Neural progenitor cell (in vitro differentiated cells): ENCODE measurements at regions not wholly inside any gene's neighbourhood (a gene's known extent, or its start where the extent isn't known, plus 50 kb on each side); places are given as distances from the start of the nearest gene placed in this dataset.

Source experiments
- EZH2phosphoT487 ChIP-seq: fragments of 200-600 bp; sonication (generic); IDR thresholded peaks from 2 replicates; pipeline ENCODE4 v1.6.1; 2017; ENCODE audit warnings: antibody characterized with exemption
- TF ChIP-seq, protein P1 (sequence below): fragments of 200-600 bp; sonication (generic); IDR thresholded peaks from 2 replicates; pipeline ENCODE4 v1.5.1; 2017; ENCODE audit warnings: antibody characterized with exemption, mild to moderate bottlenecking

GRCh38 chr1:187241971-187242370 is 413.2 kb downstream of the PLA2G4A start:
- TF ChIP-seq, protein P1, sequence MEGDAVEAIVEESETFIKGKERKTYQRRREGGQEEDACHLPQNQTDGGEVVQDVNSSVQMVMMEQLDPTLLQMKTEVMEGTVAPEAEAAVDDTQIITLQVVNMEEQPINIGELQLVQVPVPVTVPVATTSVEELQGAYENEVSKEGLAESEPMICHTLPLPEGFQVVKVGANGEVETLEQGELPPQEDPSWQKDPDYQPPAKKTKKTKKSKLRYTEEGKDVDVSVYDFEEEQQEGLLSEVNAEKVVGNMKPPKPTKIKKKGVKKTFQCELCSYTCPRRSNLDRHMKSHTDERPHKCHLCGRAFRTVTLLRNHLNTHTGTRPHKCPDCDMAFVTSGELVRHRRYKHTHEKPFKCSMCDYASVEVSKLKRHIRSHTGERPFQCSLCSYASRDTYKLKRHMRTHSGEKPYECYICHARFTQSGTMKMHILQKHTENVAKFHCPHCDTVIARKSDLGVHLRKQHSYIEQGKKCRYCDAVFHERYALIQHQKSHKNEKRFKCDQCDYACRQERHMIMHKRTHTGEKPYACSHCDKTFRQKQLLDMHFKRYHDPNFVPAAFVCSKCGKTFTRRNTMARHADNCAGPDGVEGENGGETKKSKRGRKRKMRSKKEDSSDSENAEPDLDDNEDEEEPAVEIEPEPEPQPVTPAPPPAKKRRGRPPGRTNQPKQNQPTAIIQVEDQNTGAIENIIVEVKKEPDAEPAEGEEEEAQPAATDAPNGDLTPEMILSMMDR, result no peak
- TF ChIP-seq EZH2phosphoT487, result no peak
